CD14-positive monocyte (primary cell): ENCODE measurements at regions not wholly inside any gene's neighbourhood (a gene's known extent, or its start where the extent isn't known, plus 50 kb on each side); places are given as distances from the start of the nearest gene placed in this dataset.

Experiments used
- DNase-seq, 3 donors: peaks; one replicate each; pipeline ENCODE4 v3.0.0-alpha.2; 2011 to 2022
- H2AFZ ChIP-seq: 2 replicates; pipeline ENCODE4 v1.6.0; 2012; ENCODE audit warnings: mild to moderate bottlenecking, low read depth, low read length, inconsistent platforms; ENCODE audit not compliant: insufficient read depth, poor library complexity, severe bottlenecking
- H3K27ac ChIP-seq, 2 donors: 1 replicate in 1 of 2; 2 replicates in 1 of 2; pipeline ENCODE4 v1.5.1; 2012 to 2013; ENCODE audit warnings: low read length in 2 of 2, control low read depth in 1 of 2, inconsistent platforms in 1 of 2, low read depth in 1 of 2, mild to moderate bottlenecking in 1 of 2
- H3K27me3 ChIP-seq, 2 donors: one replicate each; pipeline versions ENCODE4 v1.6.0 to v1.6.1; 2011 to 2013; ENCODE audit warnings: low read length in 2 of 2; ENCODE audit not compliant: control insufficient read depth in 2 of 2, insufficient read depth in 2 of 2
- H3K36me3 ChIP-seq, 2 donors: replicated peaks in 1 of 2; 1 replicate in 1 of 2; 2 replicates in 1 of 2; pipeline versions ENCODE4 v1.5.1 to v1.6.1; 2012 to 2013; ENCODE audit warnings: low read length in 2 of 2, control low read depth in 1 of 2, inconsistent platforms in 1 of 2, mild to moderate bottlenecking in 1 of 2; ENCODE audit not compliant: insufficient read depth in 2 of 2, control insufficient read depth in 1 of 2
- H3K4me1 ChIP-seq, 2 donors: 1 replicate in 1 of 2; 2 replicates in 1 of 2; pipeline versions ENCODE4 v1.5.1 to v1.6.1; 2012 to 2013; ENCODE audit warnings: low read length in 2 of 2, control low read depth in 1 of 2, inconsistent platforms in 1 of 2, mild to moderate bottlenecking in 1 of 2, moderate library complexity in 1 of 2; ENCODE audit not compliant: insufficient read depth in 2 of 2, control insufficient read depth in 1 of 2
- H3K4me2 ChIP-seq: replicated peaks from 2 replicates; pipeline ENCODE3; 2012; ENCODE audit warnings: low read length, moderate library complexity, mild to moderate bottlenecking; ENCODE audit not compliant: poor library complexity, severe bottlenecking; ENCODE audit errors: extremely low read depth
- H3K4me3 ChIP-seq, 3 experiments: fragments of 200-600 bp in 1 of 3; sonication (generic) in 1 of 3; replicated peaks in 1 of 3; 1 replicate in 2 of 3; 2 replicates in 1 of 3; pipeline ENCODE4 v1.5.1; 2011 to 2013; ENCODE audit warnings: low read length in 3 of 3, mild to moderate bottlenecking in 3 of 3, control low read depth in 2 of 3, low read depth in 2 of 3, inconsistent platforms in 1 of 3, moderate library complexity in 1 of 3
- H3K79me2 ChIP-seq: 2 replicates; pipeline ENCODE4 v1.6.0; 2012; ENCODE audit warnings: mild to moderate bottlenecking, control low read depth, inconsistent platforms, low read length, moderate library complexity; ENCODE audit not compliant: insufficient read depth
- H3K9ac ChIP-seq: 2 replicates; pipeline ENCODE4 v1.6.0; 2017; ENCODE audit warnings: low read length, mild to moderate bottlenecking; ENCODE audit not compliant: insufficient read depth, poor library complexity, severe bottlenecking
- H3K9me3 ChIP-seq, 2 donors: replicated peaks in 1 of 2; 1 replicate in 1 of 2; 2 replicates in 1 of 2; pipeline versions ENCODE4 v1.5.1 to v1.6.1; 2012 to 2013; ENCODE audit warnings: low read length in 2 of 2, control low read depth in 1 of 2; ENCODE audit not compliant: control insufficient read depth in 1 of 2, insufficient read depth in 1 of 2
- H4K20me1 ChIP-seq: 2 replicates; pipeline ENCODE4 v1.6.0; 2012; ENCODE audit warnings: mild to moderate bottlenecking, low read length, control low read depth, moderate library complexity; ENCODE audit not compliant: insufficient read depth
- H3K27ac Mint-ChIP-seq, 7 donors: one replicate each; pipeline ENCODE4 v1.8.0; 2020; ENCODE audit warnings: mild to moderate bottlenecking in 7 of 7, mixed read lengths in 7 of 7, moderate library complexity in 6 of 7, inconsistent platforms in 2 of 7
- H3K27me3 Mint-ChIP-seq, 3 donors: one replicate each; pipeline ENCODE4 v1.8.0; 2021 to 2022; ENCODE audit warnings: low read depth in 3 of 3, mild to moderate bottlenecking in 3 of 3, mixed read lengths in 3 of 3, moderate library complexity in 3 of 3, inconsistent platforms in 1 of 3
- H3K36me3 Mint-ChIP-seq, 2 donors: one replicate each; pipeline ENCODE4 v1.8.0; 2020; ENCODE audit warnings: mixed read lengths in 2 of 2, inconsistent platforms in 1 of 2, mild to moderate bottlenecking in 1 of 2
- H3K4me1 Mint-ChIP-seq: one replicate; pipeline ENCODE4 v1.8.0; 2020; ENCODE audit warnings: mild to moderate bottlenecking, mixed read lengths
- H3K4me3 Mint-ChIP-seq, 2 donors: one replicate each; pipeline ENCODE4 v1.8.0; 2020; ENCODE audit warnings: mild to moderate bottlenecking in 2 of 2, mixed read lengths in 2 of 2, moderate library complexity in 1 of 2
- H3K9me3 Mint-ChIP-seq, 7 donors: one replicate each; pipeline ENCODE4 v1.8.0; 2020 to 2022; ENCODE audit warnings: mixed read lengths in 7 of 7, mild to moderate bottlenecking in 6 of 7, moderate library complexity in 6 of 7, inconsistent platforms in 2 of 7
- CTCF ChIP-seq: fragments of 200-600 bp; IDR thresholded peaks from one replicate; pipeline ENCODE4 v1.8.0; 2022; ENCODE audit warnings: antibody characterized with exemption, mild to moderate bottlenecking
- WGBS: methylation state at CpG from one replicate; pipeline ENCODE4 v1.1.5; 2013; ENCODE audit warnings: missing lambda C conversion rate; ENCODE audit not compliant: insufficient coverage; 5-methylcytosine and 5-hydroxymethylcytosine counted together
- intact Hi-C, 2 donors: fragments of 100-400 bp; cut with micrococcal nuclease; formaldehyde crosslinking; loops; one replicate each; pipeline versions ENCODE4 v1.15.0 to v1.15.1; 2023

GRCh38 chr4:124427095-124427767 is 285.3 kb downstream of the ANKRD50 start:
- no peak overlapping the region for H3K9ac ChIP-seq
- intact Hi-C loops = no loop called here
- no peak overlapping the region for H3K4me3 ChIP-seq
- Mint-ChIP-seq H3K4me3 (no peak overlapping the region), H3K9me3 (peaks cover 0 to 3% (median 0%) of the 10 kb centered on the region in 7 donors), H3K4me1 (no peaks in the 10 kb centered on the region), H3K27me3 (peaks cover 0 to 4% (median 1%) of the 10 kb centered on the region in 3 donors), H3K27ac (no peak overlapping the region), H3K36me3 (no peaks in the 10 kb centered on the region)
- H3K9me3 ChIP-seq = no peaks in the 10 kb centered on the region
- no peak overlapping the region for H3K27ac ChIP-seq
- H3K4me1 ChIP-seq = no peaks in the 10 kb centered on the region
- no CpG with 5 or more reads among the region's 1 CpG for WGBS
- no peaks in the 10 kb centered on the region for H3K27me3 ChIP-seq
- H4K20me1 ChIP-seq = no peaks in the 10 kb centered on the region
- no peaks in the 10 kb centered on the region for H3K79me2 ChIP-seq
- H3K36me3 ChIP-seq = no peaks in the 10 kb centered on the region
- no peak overlapping the region for H3K4me2 ChIP-seq
- TF ChIP-seq CTCF = no peak
- no peak for DNase-seq
- H2AFZ ChIP-seq = no peak overlapping the region

GRCh38 chr4:124428648-124429047 is 283.9 kb downstream of the ANKRD50 start:
- intact Hi-C loops = no loop called here
- Mint-ChIP-seq H3K4me3 (no peak overlapping the region), H3K9me3 (peaks cover 0 to 3% (median 1%) of the 10 kb centered on the region in 7 donors), H3K4me1 (no peaks in the 10 kb centered on the region), H3K36me3 (no peaks in the 10 kb centered on the region), H3K27ac (no peak overlapping the region), H3K27me3 (peaks cover 0 to 4% (median 1%) of the 10 kb centered on the region in 3 donors)
- Histone ChIP-seq H3K9ac (no peak overlapping the region), H4K20me1 (no peaks in the 10 kb centered on the region), H3K27ac (no peak overlapping the region), H3K27me3 (no peaks in the 10 kb centered on the region), H3K4me2 (no peak overlapping the region), H3K4me3 (no peak overlapping the region), H2AFZ (no peak overlapping the region), H3K4me1 (no peaks in the 10 kb centered on the region), H3K36me3 (no peaks in the 10 kb centered on the region), H3K79me2 (no peaks in the 10 kb centered on the region), H3K9me3 (no peaks in the 10 kb centered on the region)
- DNase-seq = no peak
- WGBS = no CpG with 5 or more reads among the region's 2 CpGs
- TF ChIP-seq CTCF = no peak
